ENCODE measurements at regions not wholly inside any gene's neighbourhood (a gene's known extent, or its start where the extent isn't known, plus 50 kb on each side); places are given as distances from the start of the nearest gene placed in this dataset.
"Not testable (repeated sequence)": the region's sequence is repeated elsewhere in the genome, so short reads cannot be mapped to it uniquely, and the experiment has no call there.

DNA sequence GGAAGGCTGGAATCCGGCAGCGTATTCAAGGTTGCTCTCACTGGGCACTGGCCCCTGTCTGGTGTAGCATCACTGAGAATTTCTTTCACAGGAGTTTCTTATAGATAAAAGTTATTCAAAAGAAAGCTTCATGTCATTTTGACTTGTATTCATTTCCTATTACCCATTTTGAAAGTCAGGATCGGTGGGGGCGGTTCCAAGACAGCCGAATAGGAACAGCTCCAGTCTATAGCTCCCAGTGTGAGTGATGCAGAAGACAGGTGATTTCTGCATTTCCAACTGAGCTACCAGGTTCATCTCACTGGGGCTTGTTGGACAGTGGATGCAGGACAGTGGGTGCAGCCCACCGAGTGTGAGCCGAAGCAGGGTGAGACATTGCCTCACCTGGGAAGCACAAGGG lies 51.5 kb upstream of the CDC42EP3 start:
- DNase-seq: not testable (repeated sequence)

DNA sequence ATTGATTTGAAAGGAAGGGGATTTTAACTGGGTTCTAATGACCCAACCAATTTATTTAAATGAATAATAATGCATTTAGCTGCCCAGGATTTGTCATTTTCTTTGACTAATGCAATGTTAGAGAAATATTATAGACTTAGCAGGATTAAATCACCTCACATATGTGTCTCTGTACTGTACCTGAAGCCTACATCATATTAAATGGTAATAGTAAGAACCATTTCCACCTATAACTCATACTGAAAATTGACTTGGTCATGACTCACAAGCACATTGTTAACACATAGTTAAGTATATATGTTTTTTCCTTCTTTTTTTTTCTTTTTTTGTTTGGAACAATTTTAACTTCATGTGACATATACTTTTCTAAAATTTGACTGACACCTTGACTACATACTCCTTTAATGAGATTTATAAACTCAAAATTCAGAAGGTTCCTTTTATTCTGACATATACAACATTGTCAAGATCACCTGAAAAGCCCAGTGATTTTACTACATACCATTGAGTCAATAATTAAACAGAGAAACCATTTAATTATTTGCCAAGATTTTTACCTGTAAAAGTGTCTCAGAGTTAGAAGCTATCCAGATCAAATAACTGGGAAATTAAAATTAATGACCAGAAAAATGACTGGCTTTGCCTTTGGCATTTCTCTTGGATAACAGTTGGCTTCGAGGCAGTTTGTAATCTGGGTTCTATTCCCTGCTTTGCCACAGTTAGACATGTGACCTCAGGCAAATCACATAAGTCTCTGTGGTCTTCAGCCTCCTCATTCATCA lies 58.8 kb upstream of the CDC42EP3 start:
- no peak for DNase-seq

DNA sequence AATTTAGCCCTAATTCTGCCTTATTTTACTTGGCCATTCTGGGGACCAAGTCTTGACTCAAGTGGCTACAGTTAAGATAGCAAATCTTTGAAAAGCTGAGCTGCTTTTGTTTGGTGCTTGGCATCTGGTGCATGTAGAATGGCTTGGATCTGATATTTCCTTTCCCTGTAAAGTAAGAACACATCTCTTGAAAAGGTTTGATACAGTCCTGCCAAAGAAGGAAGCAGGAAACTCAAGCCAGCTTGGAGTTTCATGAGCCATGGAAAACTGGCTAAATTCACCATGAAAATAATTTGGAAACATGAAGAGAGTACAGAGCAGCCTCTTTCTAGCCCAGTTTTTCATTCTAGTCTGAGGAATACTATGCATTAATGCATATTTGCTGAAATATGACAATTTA lies 61.0 kb upstream of the CDC42EP3 start:
- not testable (repeated sequence) for DNase-seq

DNA sequence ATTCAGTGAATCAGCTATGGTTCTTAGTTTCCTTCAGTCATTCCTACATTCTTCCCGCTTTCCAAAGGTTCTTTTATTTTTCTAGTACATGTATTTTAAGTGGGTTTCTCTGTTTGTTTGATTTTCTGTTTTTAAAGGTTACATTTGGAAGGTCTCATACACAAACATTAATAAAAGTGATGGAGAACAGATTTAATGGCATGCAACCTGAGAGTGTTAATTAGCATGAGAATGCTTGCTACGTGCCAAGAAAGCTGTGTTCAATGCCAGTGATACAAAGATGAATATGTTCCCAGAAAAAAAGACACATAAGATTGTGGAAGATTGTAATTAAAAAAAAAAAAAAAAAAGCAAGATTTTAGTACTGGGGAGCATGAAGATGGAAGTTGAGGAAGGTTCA lies 61.8 kb upstream of the CDC42EP3 start:
- no peak for DNase-seq

DNA sequence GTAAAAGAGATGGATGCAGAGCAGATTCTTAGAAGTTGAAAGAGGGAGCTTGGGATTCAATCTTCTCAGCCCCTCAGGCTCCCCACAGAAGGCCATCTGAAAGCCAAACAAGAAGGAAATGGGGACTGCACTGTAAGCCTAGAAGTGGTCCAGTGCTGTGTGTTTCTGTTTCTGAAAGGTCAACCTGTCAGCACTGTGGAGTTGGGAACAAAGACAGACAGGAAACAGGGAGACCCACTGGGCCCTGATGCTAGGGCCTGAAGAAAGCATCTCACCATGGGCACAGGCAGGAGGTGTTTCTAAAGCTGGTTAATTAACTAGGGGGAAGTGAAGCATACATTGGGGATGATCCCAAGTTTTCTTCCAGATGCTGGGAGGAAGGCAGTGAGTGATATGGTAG lies 62.5 kb upstream of the CDC42EP3 start:
- DNase-seq: not testable (repeated sequence)

DNA sequence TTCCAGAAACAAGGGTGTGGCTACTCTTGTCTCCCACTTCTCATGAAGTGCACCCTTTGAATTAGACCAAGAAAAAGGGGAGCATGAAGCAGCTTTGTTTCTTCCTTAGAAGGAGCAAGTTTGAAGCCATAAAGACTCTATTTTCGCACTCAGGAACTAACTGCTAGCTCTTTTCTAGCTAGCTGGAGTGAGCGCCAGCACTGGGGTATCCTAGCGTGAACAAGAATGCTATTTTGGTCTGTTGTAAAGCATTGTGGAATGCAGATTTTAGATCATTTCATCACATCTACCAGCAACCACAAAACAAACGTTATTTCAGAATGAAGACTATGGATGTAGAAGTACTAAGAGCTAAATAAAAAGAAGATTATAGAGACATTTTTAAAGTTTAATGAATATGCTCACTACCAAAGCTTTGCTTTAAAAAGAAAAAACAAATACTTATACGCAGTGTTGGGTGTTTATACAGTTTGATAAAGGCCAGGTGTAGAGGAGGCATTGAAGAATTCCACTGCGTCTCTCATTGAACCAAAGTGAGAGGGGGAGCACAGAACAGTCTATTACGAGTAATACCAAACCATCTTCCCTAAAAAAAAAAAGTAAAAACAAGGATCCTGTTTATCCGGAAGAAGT lies 63.6 kb upstream of the CDC42EP3 start:
- not testable (repeated sequence) for DNase-seq

DNA sequence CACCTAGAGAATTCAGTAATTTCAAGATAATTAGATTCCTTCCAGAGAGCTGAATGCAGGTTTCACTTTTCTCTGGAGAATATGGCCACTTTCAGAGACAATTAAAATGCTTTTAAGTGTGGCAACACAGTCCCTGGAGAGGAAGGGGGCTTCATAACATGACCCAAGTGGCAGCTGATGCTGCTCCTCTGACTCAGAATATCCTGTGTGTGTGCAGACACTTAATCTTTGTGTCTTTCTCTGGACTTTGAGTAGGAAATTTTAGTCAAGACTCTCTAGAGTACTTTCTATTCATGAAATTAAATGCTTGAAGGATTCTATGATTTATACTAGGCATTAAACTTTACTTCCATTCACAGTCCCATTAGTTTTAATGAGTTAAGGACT lies 64.1 kb upstream of the CDC42EP3 start:
- not testable (repeated sequence) for DNase-seq

DNA sequence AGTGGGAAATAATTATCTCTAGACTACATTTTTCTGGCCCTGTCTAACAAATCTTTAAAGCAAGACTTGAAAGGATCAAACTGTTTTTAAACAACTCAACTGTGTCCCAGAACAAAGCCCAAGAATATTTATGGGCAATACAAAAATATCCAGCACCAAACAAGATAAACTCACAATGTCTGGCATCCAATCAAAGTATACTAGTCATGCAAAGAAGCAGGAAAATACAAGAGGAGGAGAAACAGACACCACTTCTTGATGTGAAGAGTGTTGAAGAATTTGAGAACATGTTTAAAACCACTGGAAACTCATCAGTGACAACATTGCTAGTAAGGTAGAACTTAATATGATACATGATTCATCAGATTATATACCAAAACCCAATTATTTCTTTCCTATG lies 66.1 kb upstream of the CDC42EP3 start:
- DNase-seq: no peak

DNA sequence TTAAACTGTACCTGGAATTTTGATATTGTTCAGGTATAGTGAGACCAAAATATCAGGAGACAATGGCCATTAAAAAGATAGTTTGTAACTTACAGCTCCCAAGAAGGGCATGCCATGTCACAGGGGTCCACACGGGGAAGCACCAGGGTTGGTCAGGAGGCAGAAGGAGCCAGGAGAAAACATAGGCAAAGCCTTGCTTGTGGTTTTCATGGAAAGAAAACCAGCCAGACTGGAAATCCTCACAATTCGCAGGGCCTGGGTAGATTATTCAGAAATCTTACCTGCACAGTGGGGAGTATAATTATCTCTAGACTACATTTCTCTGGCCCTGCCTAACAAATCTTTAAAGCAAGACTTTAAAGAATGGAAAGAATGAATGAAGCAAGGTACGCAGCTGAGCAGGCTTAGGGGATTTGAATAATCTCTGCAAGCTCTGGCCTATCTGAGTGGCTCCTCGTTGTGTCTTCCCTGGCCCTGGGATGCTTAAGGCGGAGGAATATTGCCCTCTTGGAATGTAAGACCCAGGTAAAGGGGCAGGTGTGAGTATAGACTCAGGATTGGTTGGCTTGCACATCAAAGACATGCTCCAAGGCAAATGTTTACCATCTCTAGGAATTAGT lies 66.9 kb upstream of the CDC42EP3 start:
- no peak for DNase-seq

DNA sequence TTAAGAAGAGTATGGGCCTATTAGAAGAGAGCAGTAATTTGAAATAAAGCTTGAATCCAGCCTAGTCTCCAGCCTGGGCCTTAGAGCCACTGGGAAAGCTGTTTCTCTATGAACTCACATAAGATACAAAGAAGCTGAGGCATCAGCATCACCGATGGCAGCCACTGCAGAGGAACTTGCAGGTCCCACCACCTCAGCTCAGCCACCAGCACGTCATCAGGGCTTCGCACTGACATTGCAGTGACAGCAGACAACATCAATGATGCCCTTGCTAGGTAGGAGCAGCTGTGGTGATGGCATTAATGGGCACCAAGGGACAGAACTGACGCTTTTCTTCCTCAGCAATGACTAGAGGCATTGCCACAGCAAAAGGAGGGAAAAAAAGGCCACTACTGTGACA lies 67.7 kb upstream of the CDC42EP3 start:
- no peak for DNase-seq

DNA sequence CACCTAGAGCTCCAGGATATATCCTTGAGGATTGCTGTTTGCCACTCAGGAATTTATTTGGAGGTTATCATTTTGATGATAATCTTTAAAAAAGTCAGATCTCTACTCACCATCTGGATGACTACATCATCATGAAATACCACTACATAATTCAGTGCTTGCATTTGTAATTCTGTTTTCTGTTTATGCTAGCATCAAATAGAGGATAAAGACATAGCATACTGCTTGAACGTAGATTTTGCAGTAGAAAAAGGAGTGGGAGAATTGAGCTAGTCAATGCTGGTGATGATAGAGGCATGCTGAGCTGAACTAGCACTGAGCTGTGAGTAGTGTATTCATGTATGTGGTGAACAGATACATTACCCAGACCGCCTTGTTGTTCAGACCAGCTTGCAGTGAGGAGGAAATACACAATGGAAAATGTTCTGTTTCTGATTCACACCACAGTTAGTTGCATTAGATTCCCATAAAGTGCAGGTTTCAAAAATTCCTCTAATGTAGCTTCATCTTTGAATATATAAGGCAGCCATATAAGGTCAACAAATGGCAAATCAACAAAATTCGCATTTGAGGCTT lies 68.8 kb upstream of the CDC42EP3 start:
- DNase-seq: no peak

DNA sequence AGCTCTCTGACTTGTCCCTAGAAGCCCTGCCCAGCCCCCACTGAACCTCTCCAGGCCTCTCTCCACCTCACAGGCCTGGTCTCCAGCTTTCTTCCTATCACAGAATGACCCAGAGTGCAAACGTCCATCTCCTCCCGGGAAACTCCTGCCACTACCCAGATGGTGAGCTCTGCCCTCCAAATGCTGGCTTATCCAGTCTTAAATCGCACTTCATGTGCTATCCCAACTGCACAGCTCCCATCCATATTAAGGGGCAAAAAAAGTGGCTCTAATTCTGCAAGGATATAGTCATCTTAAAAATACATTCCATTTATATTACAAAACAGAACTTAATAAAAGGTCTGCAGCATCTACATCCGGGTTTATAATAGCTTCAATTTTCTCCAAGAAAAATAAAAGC lies 70.8 kb upstream of the CDC42EP3 start:
- no peak for DNase-seq

DNA sequence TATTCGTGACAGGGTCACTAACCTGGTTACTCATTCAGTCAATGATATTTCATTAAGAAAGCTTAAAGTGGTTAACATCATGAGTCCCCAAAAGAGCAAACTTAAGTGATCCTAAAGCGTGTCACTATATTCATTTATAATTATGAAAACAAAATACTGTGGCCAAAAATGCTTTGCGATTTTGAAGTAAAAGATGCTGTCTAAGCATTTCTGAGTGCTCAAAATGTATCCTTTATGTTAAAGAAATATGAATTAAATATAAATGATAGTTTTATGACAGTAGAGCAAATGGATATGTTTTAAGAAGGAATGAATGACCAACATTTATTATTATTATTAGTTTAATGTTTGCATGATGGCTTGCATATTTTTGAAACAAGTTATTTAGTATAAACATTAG lies 72.6 kb upstream of the CDC42EP3 start:
- no peak for DNase-seq

DNA sequence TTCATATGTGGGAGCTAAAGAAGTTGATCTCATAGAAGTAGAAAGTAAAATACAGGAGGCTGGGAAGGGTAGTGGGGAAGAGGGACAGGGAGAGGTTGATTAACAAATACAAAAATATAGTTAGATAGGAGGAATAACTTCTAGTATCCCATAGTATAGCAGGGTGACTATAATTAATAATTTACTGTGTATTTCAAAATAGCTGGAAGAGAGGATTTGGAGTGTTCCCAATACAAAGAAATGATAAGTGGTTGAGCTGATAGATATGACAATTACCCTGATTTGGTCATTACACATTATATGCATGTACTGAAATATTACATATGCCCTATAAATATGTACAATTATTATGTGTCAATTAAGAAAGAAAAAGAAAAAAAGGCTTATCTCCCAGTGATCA lies 73.5 kb upstream of the CDC42EP3 start:
- DNase-seq: not testable (repeated sequence)

DNA sequence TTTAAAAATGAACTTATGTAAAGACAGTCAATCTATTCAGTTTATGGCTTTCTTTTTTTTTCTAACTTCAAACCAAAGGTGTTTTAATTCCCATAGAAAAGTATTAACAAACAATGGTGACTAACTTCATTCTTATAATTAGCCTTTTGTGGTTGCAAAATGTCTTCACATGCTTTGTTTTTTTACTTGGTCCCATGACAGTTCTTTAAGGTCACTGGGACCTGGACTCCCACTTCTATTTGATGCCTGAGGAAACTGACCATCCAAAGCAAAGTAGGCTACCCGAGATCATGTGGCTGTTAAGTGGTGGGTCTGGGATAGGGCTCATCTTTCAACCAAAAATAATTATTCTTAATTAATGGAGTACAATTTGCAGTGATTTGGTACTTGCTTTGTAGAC lies 74.6 kb upstream of the CDC42EP3 start:
- not testable (repeated sequence) for DNase-seq

DNA sequence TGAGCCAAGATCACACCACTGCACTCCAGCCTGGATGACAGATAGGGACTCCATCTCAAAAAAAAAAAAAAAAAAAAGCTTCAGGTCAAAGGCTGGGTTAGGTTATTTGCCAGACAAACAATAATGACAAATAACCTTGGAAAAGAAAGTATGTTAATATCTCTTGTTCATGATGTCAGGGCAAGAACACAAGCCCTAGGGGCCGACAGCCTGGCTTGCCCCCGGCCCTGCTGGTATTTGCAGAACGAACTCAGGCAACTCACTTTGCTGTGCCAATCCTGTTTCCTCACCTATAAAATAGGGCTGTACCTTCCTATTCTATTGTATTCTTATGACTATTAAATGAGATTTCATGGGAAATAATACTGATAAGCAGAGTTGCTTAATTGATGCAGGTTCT lies 75.4 kb upstream of the CDC42EP3 start:
- no peak for DNase-seq

DNA sequence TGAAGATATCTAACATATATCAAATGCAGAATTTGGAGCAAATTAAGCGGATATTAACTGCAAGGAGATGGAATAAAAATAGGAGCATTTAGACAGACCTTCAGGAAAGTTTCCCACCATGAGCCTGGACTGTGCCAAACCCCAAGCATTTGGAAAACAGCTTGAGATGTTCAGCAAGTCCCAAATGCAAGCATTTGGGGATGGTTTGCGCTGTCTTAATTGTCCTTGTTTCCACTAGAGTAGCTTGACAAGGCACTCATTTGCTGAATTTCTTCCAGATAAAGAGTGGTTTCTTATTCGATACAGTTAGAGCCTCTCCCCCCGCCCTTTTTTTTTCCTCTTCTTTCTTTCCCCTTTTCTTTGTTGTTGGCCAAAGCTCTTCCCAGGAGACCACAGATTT lies 77.1 kb upstream of the CDC42EP3 start:
- no peak for DNase-seq

DNA sequence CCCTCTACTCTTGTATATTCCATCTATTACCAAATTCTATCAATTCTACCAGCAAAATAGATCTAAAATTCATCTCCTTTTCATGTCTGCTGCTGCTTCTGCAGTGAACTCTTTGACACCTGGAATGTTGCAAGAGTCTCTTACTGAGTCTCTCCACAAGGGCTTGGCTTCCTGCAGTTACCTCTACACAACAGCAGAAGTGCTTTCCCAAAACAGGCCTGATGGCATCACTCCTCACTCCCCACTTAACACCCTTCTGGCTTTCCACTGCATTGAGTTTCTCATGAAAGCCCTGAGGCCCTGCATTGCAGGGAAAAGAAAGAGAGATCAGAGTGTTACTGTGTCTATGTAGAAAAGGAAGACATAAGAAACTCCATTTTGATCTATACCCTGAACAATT lies 78.8 kb upstream of the CDC42EP3 start:
- DNase-seq: not testable (repeated sequence)

DNA sequence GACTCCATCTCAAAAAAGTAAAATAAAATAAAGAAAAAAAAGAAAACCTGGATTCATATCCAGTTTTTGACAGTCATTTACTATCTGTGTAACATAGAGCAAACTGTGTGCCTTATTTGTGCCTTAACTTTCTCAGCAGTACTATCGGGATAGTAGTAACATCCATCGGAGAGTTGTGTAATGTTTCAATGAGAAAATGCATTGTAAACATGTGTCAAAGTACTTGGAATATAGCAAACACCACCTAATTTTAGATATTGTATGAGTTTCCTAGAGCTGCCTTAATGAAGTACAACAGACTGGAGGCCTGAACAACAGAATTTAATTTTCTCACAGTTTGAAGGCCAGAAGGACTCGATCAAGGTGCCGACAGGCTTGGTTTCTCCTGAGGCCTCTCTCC lies 81.3 kb upstream of the CDC42EP3 start:
- DNase-seq: peak in 1 of 2 donors; percentile 42

DNA sequence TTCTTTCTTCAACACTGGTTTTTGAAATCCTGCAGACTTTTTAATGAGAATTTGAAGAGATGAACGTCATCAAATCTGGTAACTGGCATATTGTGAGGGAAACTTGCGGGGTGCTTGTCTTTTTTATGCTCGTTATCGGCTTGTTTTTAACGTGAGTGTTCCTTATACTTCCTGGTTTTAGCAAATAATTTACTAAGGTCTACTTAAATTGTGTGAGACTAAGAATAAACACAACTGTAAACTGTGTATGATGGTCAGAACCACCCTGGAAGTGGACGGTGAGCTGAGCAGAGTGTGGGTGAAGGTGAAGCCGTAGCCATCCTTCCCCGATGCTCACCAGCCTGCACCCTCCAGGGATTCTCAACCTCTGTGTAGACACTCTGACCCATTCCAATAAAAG lies 82.3 kb upstream of the CDC42EP3 start:
- no peak for DNase-seq

DNA sequence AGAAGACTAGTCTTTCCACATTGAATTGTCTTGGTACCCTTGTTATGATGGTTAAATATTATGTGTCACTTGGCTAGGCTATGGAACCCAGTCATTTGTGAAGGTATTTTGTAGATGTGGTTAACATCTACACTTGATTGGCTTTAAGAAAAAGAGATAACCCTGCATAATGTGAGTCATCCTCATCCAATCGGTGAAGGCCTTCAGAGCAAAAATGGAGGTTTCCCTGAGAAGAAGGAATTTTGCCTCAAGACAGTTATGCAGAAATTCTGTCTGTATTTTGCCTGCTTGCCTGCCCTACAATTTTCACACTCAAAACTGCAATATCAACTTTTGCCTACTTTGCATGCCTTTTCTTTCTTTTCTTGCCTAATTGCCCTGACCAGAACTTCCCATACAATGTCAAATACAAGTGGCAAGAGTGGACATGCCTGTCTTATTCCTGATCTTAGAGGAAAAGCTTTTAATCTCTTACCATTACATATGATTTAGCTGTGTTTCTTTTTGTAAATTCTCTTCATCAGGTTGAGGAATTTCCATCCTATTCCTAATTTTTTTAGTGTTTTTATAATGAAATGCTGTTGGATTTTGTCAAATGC lies 84.6 kb upstream of the CDC42EP3 start:
- DNase-seq: not testable (repeated sequence)

DNA sequence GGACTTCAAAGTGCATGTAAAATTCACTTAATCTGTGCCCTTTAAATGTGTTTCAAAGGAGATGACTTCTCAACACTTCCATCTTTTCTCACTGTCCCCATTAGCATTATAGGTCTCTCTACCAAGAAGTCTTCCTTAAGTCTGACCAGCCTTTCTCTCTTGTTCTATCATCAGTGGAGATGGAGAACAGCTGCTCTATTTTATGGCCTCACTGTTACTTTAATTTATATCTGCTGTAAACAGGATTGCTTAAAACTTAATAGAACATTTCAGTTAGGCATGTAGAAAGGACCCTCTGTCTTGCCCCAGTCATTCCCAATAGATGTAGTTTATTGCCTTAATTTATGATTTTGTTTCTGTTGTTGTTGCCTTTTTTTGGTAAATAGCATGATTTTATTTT lies 86.0 kb upstream of the CDC42EP3 start:
- not testable (repeated sequence) for DNase-seq

Data from right lung (tissue), 2 donors.